ENCODE measurements at regions not wholly inside any gene's neighbourhood (a gene's known extent, or its start where the extent isn't known, plus 50 kb on each side); places are given as distances from the start of the nearest gene placed in this dataset.

- no peak for TF ChIP-seq CTCF (IDR thresholded peaks at IDR 0.05)
- no peak for TF ChIP-seq FOXJ3 (CRISPR knock-in tag; IDR thresholded peaks at IDR 0.05; ENCODE audit: borderline replicate concordance)
- TF ChIP-seq PREB (CRISPR knock-in tag; IDR thresholded peaks at IDR 0.05; ENCODE audit: borderline replicate concordance) = no peak
- TF ChIP-seq ETV6 (CRISPR knock-in tag; IDR thresholded peaks at IDR 0.05) = no peak
- no peak for TF ChIP-seq TEAD4 (CRISPR knock-in tag; IDR thresholded peaks at IDR 0.05)
- TF ChIP-seq TCF7 (CRISPR knock-in tag; IDR thresholded peaks at IDR 0.05; ENCODE audit: low read depth) = no peak
- TF ChIP-seq CBFB (CRISPR knock-in tag; IDR thresholded peaks at IDR 0.05; ENCODE audit: low read depth) = no peak
- TF ChIP-seq JUN (CRISPR knock-in tag; IDR thresholded peaks at IDR 0.05) = no peak
- TF ChIP-seq CREM (CRISPR knock-in tag; IDR thresholded peaks at IDR 0.05) = no peak
- TF ChIP-seq ZNF512 (CRISPR knock-in tag; IDR thresholded peaks at IDR 0.05; ENCODE audit: borderline replicate concordance) = no peak
Observed at GRCh38 chr20:50343490-50344179, 153.0 kb downstream of the CEBPB start.

Data from WTC11 (cell line).